ENCODE measurements at regions not wholly inside any gene's neighbourhood (a gene's known extent, or its start where the extent isn't known, plus 50 kb on each side); places are given as distances from the start of the nearest gene placed in this dataset.

GRCh38 chr7:53500076-53500475, 464.6 kb downstream of the POM121L12 start:
- Mint-ChIP-seq H3K27ac (no peak overlapping the region), H3K27me3 (no peaks in the 10 kb centered on the region), H3K9me3 (peaks cover 7% of the 10 kb centered on the region), H3K4me3 (no peak overlapping the region), H3K4me1 (ENCODE audit: low read depth) (no peaks in the 10 kb centered on the region), H3K36me3 (ENCODE audit: low read depth) (no peaks in the 10 kb centered on the region)
- intact Hi-C loops (cut with micrococcal nuclease): no loop called here
- ChIA-PET CTCF (no interaction called here), POLR2A (no interaction called here)
- ATAC-seq (no peak), DNase-seq (no peak)
- no peak for TF ChIP-seq CTCF (IDR thresholded peaks at IDR 0.05)

- Mint-ChIP-seq H3K9me3 (peaks cover 6% of the 10 kb centered on the region), H3K27me3 (no peaks in the 10 kb centered on the region), H3K4me3 (no peak overlapping the region), H3K4me1 (ENCODE audit: low read depth) (no peaks in the 10 kb centered on the region), H3K36me3 (ENCODE audit: low read depth) (no peaks in the 10 kb centered on the region), H3K27ac (no peak overlapping the region)
- intact Hi-C loops (cut with micrococcal nuclease): no loop called here
- ChIA-PET CTCF (no interaction called here), POLR2A (no interaction called here)
- DNase-seq (no peak), ATAC-seq (no peak)
- TF ChIP-seq CTCF (IDR thresholded peaks at IDR 0.05): no peak
Observed at GRCh38 chr7:53504914-53505313, 469.5 kb downstream of the POM121L12 start.

GRCh38 chr7:53518319-53518718, 482.9 kb downstream of the POM121L12 start:
- H3K9me3 Mint-ChIP-seq: peaks cover 23% of the 10 kb centered on the region
- no peaks in the 10 kb centered on the region for H3K36me3 Mint-ChIP-seq (ENCODE audit: low read depth)
- no peaks in the 10 kb centered on the region for H3K4me1 Mint-ChIP-seq (ENCODE audit: low read depth)
- ATAC-seq (no peak), DNase-seq (no peak)
- TF ChIP-seq CTCF (IDR thresholded peaks at IDR 0.05): no peak
- H3K27ac Mint-ChIP-seq: no peak overlapping the region
- intact Hi-C loops (cut with micrococcal nuclease): no loop called here
- H3K27me3 Mint-ChIP-seq: no peaks in the 10 kb centered on the region
- CTCF ChIA-PET: no interaction called here
- POLR2A ChIA-PET: no interaction called here
- no peak overlapping the region for H3K4me3 Mint-ChIP-seq

- intact Hi-C loops (cut with micrococcal nuclease): no loop called here
- Mint-ChIP-seq H3K4me3 (no peak overlapping the region), H3K36me3 (ENCODE audit: low read depth) (no peaks in the 10 kb centered on the region), H3K27me3 (no peaks in the 10 kb centered on the region), H3K9me3 (peaks cover 24% of the 10 kb centered on the region), H3K4me1 (ENCODE audit: low read depth) (no peaks in the 10 kb centered on the region), H3K27ac (no peak overlapping the region)
- ChIA-PET CTCF (no interaction called here), POLR2A (no interaction called here)
- no peak for TF ChIP-seq CTCF (IDR thresholded peaks at IDR 0.05)
- ATAC-seq (no peak), DNase-seq (no peak)
Observed at GRCh38 chr7:53520841-53521240, 485.4 kb downstream of the POM121L12 start.

GRCh38 chr7:53521638-53522184, 486.3 kb downstream of the POM121L12 start:
- no peak for TF ChIP-seq CTCF (IDR thresholded peaks at IDR 0.05)
- ChIA-PET CTCF (no interaction called here), POLR2A (no interaction called here)
- Mint-ChIP-seq H3K9me3 (peaks cover 24% of the 10 kb centered on the region), H3K36me3 (ENCODE audit: low read depth) (no peaks in the 10 kb centered on the region), H3K27ac (no peak overlapping the region), H3K4me1 (ENCODE audit: low read depth) (no peaks in the 10 kb centered on the region), H3K4me3 (no peak overlapping the region), H3K27me3 (no peaks in the 10 kb centered on the region)
- intact Hi-C loops (cut with micrococcal nuclease): no loop called here
- DNase-seq: no peak
- no peak for ATAC-seq

Data from activated CD8-positive, alpha-beta T cell treated with anti-CD3 and anti-CD28 coated beads for 36 hours (primary cell).